Vagina (tissue), 2 donors: ENCODE measurements at regions not wholly inside any gene's neighbourhood (a gene's known extent, or its start where the extent isn't known, plus 50 kb on each side); places are given as distances from the start of the nearest gene placed in this dataset.

Source experiments
- POLR2A ChIP-seq, 2 donors: fragments of 450-650 bp; IDR thresholded peaks; one replicate each; pipeline ENCODE4 v1.6.1; 2017; ENCODE audit warnings: antibody characterized with exemption in 2 of 2, mild to moderate bottlenecking in 2 of 2, moderate library complexity in 2 of 2
- POLR2AphosphoS5 ChIP-seq, 2 donors: sonication (generic); formaldehyde crosslinking; IDR thresholded peaks; one replicate each; pipeline ENCODE4 v1.9.0; 2017; ENCODE audit warnings: antibody characterized with exemption in 2 of 2, mild to moderate bottlenecking in 2 of 2, low read depth in 1 of 2; ENCODE audit not compliant: insufficient read depth in 1 of 2
- TF ChIP-seq, protein P1 (sequence below), 3 experiments: fragments of 450-650 bp in 2 of 3; fragments of 200-600 bp in 1 of 3; sonication (generic) in 1 of 3; IDR thresholded peaks; one replicate each; pipeline ENCODE4 v1.5.1; 2017 to 2019; ENCODE audit warnings: antibody characterized with exemption in 3 of 3, mild to moderate bottlenecking in 2 of 3, moderate library complexity in 2 of 3

DNA sequence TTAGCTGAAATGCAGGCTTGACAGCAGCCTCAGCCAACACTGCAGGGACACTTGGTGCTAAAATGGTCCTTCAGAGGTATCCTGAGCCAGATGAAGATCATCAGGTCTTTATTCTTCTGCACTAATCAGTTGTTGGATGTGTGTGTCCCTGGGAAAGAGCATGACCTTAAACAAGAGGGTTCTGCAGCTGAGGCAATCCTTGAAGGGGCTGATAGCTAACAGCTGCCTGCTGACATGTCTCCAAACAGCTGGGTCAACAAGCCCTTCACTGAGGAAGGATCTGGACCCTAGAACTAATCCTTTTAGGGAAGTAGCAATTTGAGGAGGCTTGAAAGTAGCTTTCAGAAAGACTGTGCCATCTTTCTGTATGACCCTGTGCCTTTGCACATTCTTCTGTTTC is 376.3 kb upstream of the ACTBL2 start:
- TF ChIP-seq, protein P1, sequence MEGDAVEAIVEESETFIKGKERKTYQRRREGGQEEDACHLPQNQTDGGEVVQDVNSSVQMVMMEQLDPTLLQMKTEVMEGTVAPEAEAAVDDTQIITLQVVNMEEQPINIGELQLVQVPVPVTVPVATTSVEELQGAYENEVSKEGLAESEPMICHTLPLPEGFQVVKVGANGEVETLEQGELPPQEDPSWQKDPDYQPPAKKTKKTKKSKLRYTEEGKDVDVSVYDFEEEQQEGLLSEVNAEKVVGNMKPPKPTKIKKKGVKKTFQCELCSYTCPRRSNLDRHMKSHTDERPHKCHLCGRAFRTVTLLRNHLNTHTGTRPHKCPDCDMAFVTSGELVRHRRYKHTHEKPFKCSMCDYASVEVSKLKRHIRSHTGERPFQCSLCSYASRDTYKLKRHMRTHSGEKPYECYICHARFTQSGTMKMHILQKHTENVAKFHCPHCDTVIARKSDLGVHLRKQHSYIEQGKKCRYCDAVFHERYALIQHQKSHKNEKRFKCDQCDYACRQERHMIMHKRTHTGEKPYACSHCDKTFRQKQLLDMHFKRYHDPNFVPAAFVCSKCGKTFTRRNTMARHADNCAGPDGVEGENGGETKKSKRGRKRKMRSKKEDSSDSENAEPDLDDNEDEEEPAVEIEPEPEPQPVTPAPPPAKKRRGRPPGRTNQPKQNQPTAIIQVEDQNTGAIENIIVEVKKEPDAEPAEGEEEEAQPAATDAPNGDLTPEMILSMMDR (IDR thresholded peaks at IDR 0.05): no peak
- no peak for TF ChIP-seq POLR2A (IDR thresholded peaks at IDR 0.05)
- TF ChIP-seq POLR2AphosphoS5 (IDR thresholded peaks at IDR 0.05; ENCODE audit: insufficient read depth in 1 of 2, low read depth in 1 of 2): no peak
